HepG2 (cell line): ENCODE measurements at regions not wholly inside any gene's neighbourhood (a gene's known extent, or its start where the extent isn't known, plus 50 kb on each side); places are given as distances from the start of the nearest gene placed in this dataset.

Experiments
- ATAC-seq: fragments of 200-7000 bp; cut with Tn5 transposase; 3 replicates; pipeline ENCODE4 v1.9.1; 2020; ENCODE audit warnings: mild to moderate bottlenecking, moderate library complexity
- BruUV-seq: library from RNA; stranded (reverse); fragments of 400-500 nt; replicated peaks from 2 replicates; lab custom pipeline; 2021; lab: Mats Ljungman, UMichigan
- CTCF ChIA-PET: fragments of 300-600 bp; formaldehyde crosslinking; extraction: SDS; loops from one replicate; lab custom pipeline; 2021; ENCODE audit warnings: low total read pairs, inconsistent platforms, low intra/inter-chr PET ratio; lab: Yijun Ruan, JAX
- POLR2A ChIA-PET: fragments of 350-600 bp; sonication (Branson Sonifier 250); formaldehyde crosslinking; loops from one replicate; lab custom pipeline; 2020; ENCODE audit warnings: antibody characterized with exemption, inconsistent platforms; lab: Yijun Ruan, JAX
- DNase-seq: peaks from one replicate; pipeline ENCODE4 v3.0.0-alpha.2; 2015; ENCODE audit warnings: low spot score
- FAIRE-seq: peaks from 3 replicates; lab custom pipeline; 2011; peaks lifted over from hg19 to GRCh38; lab: Jason Lieb, UNC
- H2AFZ ChIP-seq: one replicate; pipeline ENCODE4 v1.6.1; 2011; ENCODE audit warnings: low read length, inconsistent platforms
- H3K27ac ChIP-seq: fragments of 300-600 bp; 3 replicates; pipeline ENCODE4 v1.8.0; 2011; ENCODE audit warnings: mixed run types, mild to moderate bottlenecking, mixed read lengths, low read length, inconsistent platforms; ENCODE audit not compliant: insufficient read depth; ENCODE audit errors: extremely low read length
- H3K27me3 ChIP-seq, 2 experiments: fragments of 200-600 bp in 1 of 2; 2 replicates in 1 of 2; 3 replicates in 1 of 2; pipeline versions ENCODE4 v1.6.0 to v1.8.0; 2011; ENCODE audit warnings: low read length in 2 of 2, mild to moderate bottlenecking in 2 of 2, moderate library complexity in 2 of 2, inconsistent platforms in 1 of 2; ENCODE audit not compliant: insufficient read depth in 2 of 2, control insufficient read depth in 1 of 2
- H3K36me3 ChIP-seq, 2 experiments: fragments of 200-600 bp in 1 of 2; replicated peaks in 1 of 2; 2 replicates in 1 of 2; 3 replicates in 1 of 2; pipeline versions ENCODE4 v1.5.1 to v1.8.0; 2011; ENCODE audit warnings: low read length in 2 of 2, inconsistent platforms in 1 of 2; ENCODE audit not compliant: insufficient read depth in 2 of 2, control insufficient read depth in 1 of 2
- H3K4me1 ChIP-seq: 2 replicates; pipeline ENCODE4 v1.5.1; 2012; ENCODE audit warnings: low read length, inconsistent platforms; ENCODE audit not compliant: insufficient read depth
- H3K4me2 ChIP-seq: 2 replicates; pipeline ENCODE4 v1.6.0; 2011; ENCODE audit warnings: low read depth, low read length, inconsistent platforms
- H3K4me3 ChIP-seq, 3 experiments: fragments of 200-600 bp in 1 of 3; sonication (generic), shearing (Covaris generic) in 1 of 3; replicated peaks in 1 of 3; 2 replicates each; pipeline ENCODE4 v1.5.1; 2011 to 2016; ENCODE audit warnings: low read length in 3 of 3, inconsistent platforms in 2 of 3, low read depth in 2 of 3, mild to moderate bottlenecking in 2 of 3, control low read depth in 1 of 3, mixed read lengths in 1 of 3; ENCODE audit not compliant: insufficient read depth in 1 of 3
- H3K79me2 ChIP-seq: one replicate; pipeline ENCODE4 v1.6.1; 2011; ENCODE audit warnings: low read length, inconsistent platforms; ENCODE audit not compliant: insufficient read depth
- H3K9ac ChIP-seq: 2 replicates; pipeline ENCODE4 v1.6.0; 2011; ENCODE audit warnings: mild to moderate bottlenecking, low read depth, low read length, inconsistent platforms; ENCODE audit not compliant: insufficient read depth
- H3K9me3 ChIP-seq: 2 replicates; pipeline ENCODE4 v1.5.1; 2012; ENCODE audit warnings: mild to moderate bottlenecking, low read length
- H4K20me1 ChIP-seq: 2 replicates; pipeline ENCODE4 v1.6.0; 2011; ENCODE audit warnings: inconsistent platforms, mild to moderate bottlenecking, low read length, moderate library complexity; ENCODE audit not compliant: insufficient read depth
- CEBPB ChIP-seq: IDR thresholded peaks from 2 replicates; pipeline ENCODE4 v1.6.1; 2011; ENCODE audit warnings: low read depth, low read length, improper control_type of control experiment, borderline replicate concordance
- PAX8 ChIP-seq: sonication (generic); formaldehyde crosslinking; IDR thresholded peaks from 2 replicates; pipeline ENCODE4 v1.8.0; 2022; ENCODE audit warnings: mild to moderate bottlenecking, missing genetic modification reagents, borderline replicate concordance
- PPARG ChIP-seq: conservative IDR thresholded peaks from 2 replicates; pipeline ENCODE4 v1.6.1; 2016; ENCODE audit warnings: missing biosample characterization, missing genetic modification reagents
- ZBTB21 ChIP-seq: sonication (generic); formaldehyde crosslinking; IDR thresholded peaks from 2 replicates; pipeline ENCODE4 v1.4.0; 2020; ENCODE audit warnings: missing genetic modification reagents
- ZBTB42 ChIP-seq: sonication (generic); formaldehyde crosslinking; IDR thresholded peaks from 2 replicates; pipeline ENCODE4 v1.5.0; 2020; ENCODE audit warnings: mild to moderate bottlenecking, missing genetic modification reagents
- ZNF567 ChIP-seq: sonication (generic); formaldehyde crosslinking; IDR thresholded peaks from 2 replicates; pipeline ENCODE4 v1.8.1; 2023; ENCODE audit warnings: mild to moderate bottlenecking, missing genetic modification reagents, borderline replicate concordance
- ZNF772 ChIP-seq: sonication (generic); formaldehyde crosslinking; IDR thresholded peaks from 2 replicates; pipeline ENCODE4 v1.5.0; 2020; ENCODE audit warnings: mild to moderate bottlenecking, missing genetic modification reagents
- WGBS: methylation state at CpG from one replicate; pipeline ENCODE4 v1.1.6; 2017; ENCODE audit warnings: low lambda C conversion rate; 5-methylcytosine and 5-hydroxymethylcytosine counted together
- in situ Hi-C: cut with HindIII; loops from 2 replicates; pipeline ENCODE4 v1.10.0; 2017; ENCODE audit warnings: low pct_unique_long_range_greater_than_20kb; ENCODE audit not compliant: extremely low pct_ligation_motif_present
- intact Hi-C: fragments of 100-400 bp; cut with micrococcal nuclease; formaldehyde crosslinking; loops from one replicate; pipeline ENCODE4 v1.10.0; 2022; ENCODE audit not compliant: unreplicated experiment
- TF ChIP-seq, protein P1 (sequence below): sonication (generic); formaldehyde crosslinking; IDR thresholded peaks from 2 replicates; pipeline ENCODE4; 2020; ENCODE audit warnings: missing genetic modification reagents, mild to moderate bottlenecking, borderline replicate concordance
- TF ChIP-seq, protein P2 (sequence below): IDR thresholded peaks from 2 replicates; pipeline ENCODE4 v1.6.1; 2016
- TF ChIP-seq, protein P3 (sequence below): sonication (generic); formaldehyde crosslinking; IDR thresholded peaks from 2 replicates; pipeline ENCODE4 v1.4.0; 2020; ENCODE audit warnings: low read depth, mild to moderate bottlenecking, missing genetic modification reagents

DNA sequence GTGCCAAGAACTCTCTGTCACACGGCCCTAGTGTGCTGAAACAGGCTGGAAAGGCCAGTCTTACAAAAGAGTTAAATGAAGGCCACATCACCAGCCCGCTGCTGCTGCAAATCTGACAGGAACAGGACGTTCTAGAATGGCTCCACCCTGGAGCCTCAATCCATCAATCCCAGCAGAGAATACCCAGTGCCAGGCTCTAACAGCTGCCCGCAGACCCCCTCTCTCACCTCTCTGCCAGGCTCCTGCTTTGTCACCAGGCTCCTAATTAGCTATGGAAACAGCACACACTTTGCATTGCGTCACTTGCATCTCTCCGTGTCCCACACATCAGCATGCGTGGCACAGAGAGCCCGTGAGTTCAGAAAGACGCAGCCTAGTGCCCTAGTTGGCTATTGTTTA lies 314.1 kb downstream of the FOXO1 start:
- WGBS: 60% methylated on average over 3 of the region's 9 CpGs
- H3K9me3 ChIP-seq: no peaks in the 10 kb centered on the region
- no peaks in the 10 kb centered on the region for H3K36me3 ChIP-seq
- DNase-seq: no peak
- no peaks in the 10 kb centered on the region for H3K27me3 ChIP-seq
- H4K20me1 ChIP-seq: no peaks in the 10 kb centered on the region
- intact Hi-C loops (no loop called here), in situ Hi-C loops (no loop called here)
- H3K4me2 ChIP-seq: peak overlapping the region; percentile 61
- ATAC-seq: peak; percentile 46
- peak; percentile 35; the same call in 1 of the 2 replicates for TF ChIP-seq CEBPB
- TF ChIP-seq, protein P1, sequence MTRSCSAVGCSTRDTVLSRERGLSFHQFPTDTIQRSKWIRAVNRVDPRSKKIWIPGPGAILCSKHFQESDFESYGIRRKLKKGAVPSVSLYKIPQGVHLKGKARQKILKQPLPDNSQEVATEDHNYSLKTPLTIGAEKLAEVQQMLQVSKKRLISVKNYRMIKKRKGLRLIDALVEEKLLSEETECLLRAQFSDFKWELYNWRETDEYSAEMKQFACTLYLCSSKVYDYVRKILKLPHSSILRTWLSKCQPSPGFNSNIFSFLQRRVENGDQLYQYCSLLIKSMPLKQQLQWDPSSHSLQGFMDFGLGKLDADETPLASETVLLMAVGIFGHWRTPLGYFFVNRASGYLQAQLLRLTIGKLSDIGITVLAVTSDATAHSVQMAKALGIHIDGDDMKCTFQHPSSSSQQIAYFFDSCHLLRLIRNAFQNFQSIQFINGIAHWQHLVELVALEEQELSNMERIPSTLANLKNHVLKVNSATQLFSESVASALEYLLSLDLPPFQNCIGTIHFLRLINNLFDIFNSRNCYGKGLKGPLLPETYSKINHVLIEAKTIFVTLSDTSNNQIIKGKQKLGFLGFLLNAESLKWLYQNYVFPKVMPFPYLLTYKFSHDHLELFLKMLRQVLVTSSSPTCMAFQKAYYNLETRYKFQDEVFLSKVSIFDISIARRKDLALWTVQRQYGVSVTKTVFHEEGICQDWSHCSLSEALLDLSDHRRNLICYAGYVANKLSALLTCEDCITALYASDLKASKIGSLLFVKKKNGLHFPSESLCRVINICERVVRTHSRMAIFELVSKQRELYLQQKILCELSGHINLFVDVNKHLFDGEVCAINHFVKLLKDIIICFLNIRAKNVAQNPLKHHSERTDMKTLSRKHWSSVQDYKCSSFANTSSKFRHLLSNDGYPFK (CRISPR knock-in tag): no peak
- peak overlapping the region; percentile 4 for H2AFZ ChIP-seq
- H3K79me2 ChIP-seq: no peaks in the 10 kb centered on the region
- H3K4me1 ChIP-seq: peaks cover 82% of the 10 kb centered on the region
- FAIRE-seq: no peak
- CTCF ChIA-PET: no interaction called here
- no TSS peak for BruUV-seq
- POLR2A ChIA-PET: interaction anchor here (1.1 kb wide), 1 partner anchor 16 kb away, joined by 3 read pairs; no protein-coding TSS in a partner anchor
- H3K4me3 ChIP-seq: 0 out of 6 replicates have a peak overlapping the region, but pooled peaks of 1 of the 3 experiments have one; percentile 35
- peak overlapping the region; percentile 33 for H3K9ac ChIP-seq
- peak overlapping the region; percentile 55 for H3K27ac ChIP-seq

DNA sequence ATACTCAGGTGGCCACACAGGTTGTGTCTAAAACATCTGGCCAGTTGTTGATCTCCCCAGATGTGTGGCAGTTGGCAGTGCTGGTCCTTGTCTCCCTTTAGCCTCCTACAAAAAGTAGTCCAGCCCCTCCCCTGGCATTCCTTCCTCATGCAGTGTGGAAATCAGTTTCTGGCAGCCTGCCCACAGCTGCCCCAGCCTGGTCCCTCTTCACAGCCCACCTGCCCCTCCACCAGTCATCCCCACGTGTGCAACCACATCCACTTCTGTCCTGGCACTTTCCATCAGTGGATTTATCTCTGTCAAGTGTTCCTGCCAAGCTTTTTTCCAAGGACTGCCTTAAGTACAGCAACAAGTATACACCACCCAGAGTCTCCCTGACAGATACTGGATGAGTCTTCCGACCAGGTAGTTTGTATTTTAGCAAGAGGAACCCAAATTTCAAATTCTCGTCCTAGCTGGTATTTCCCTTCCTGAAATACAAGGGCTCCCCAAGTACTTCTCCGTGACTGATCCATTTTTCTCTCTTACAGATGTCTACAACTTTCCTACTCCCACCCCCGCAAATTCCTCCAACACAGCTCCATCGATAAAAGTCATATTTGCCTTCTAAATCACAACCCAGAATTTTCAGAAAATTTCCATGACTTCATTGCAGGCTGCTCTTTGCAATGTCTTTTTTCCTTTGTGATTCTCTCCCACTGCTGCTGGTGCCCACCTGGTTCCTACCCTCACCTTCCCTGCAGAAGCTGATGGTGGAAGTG lies 313.5 kb downstream of the FOXO1 start:
- no peak for TF ChIP-seq ZNF772 (CRISPR knock-in tag)
- no peak for TF ChIP-seq ZBTB42
- TF ChIP-seq PPARG (CRISPR knock-in tag): no peak
- no peak for TF ChIP-seq PAX8
- TF ChIP-seq ZBTB21: no peak
- TF ChIP-seq, protein P2, sequence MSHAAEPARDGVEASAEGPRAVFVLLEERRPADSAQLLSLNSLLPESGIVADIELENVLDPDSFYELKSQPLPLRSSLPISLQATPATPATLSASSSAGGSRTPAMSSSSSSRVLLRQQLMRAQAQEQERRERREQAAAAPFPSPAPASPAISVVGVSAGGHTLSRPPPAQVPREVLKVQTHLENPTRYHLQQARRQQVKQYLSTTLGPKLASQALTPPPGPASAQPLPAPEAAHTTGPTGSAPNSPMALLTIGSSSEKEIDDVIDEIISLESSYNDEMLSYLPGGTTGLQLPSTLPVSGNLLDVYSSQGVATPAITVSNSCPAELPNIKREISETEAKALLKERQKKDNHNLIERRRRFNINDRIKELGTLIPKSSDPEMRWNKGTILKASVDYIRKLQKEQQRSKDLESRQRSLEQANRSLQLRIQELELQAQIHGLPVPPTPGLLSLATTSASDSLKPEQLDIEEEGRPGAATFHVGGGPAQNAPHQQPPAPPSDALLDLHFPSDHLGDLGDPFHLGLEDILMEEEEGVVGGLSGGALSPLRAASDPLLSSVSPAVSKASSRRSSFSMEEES: no peak
- no peak for TF ChIP-seq ZNF567
- TF ChIP-seq, protein P3, sequence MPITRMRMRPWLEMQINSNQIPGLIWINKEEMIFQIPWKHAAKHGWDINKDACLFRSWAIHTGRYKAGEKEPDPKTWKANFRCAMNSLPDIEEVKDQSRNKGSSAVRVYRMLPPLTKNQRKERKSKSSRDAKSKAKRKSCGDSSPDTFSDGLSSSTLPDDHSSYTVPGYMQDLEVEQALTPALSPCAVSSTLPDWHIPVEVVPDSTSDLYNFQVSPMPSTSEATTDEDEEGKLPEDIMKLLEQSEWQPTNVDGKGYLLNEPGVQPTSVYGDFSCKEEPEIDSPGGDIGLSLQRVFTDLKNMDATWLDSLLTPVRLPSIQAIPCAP (CRISPR knock-in tag): no peak
- Histone ChIP-seq H3K79me2 (no peaks in the 10 kb centered on the region), H3K4me1 (peaks cover 76% of the 10 kb centered on the region), H3K36me3 (no peaks in the 10 kb centered on the region), H3K9ac (no peak overlapping the region), H3K27me3 (no peaks in the 10 kb centered on the region), H3K4me3 (no peak overlapping the region), H3K4me2 (no peak overlapping the region), H2AFZ (no peak overlapping the region), H4K20me1 (no peaks in the 10 kb centered on the region), H3K9me3 (no peaks in the 10 kb centered on the region), H3K27ac (no peak overlapping the region)
- in situ Hi-C loops (no loop called here), intact Hi-C loops (no loop called here)
- CTCF ChIA-PET: no interaction called here
- FAIRE-seq (no peak), DNase-seq (no peak), ATAC-seq (no peak)
- BruUV-seq: no TSS peak
- WGBS: 77% methylated on average over 6 of the region's 6 CpGs
- POLR2A ChIA-PET: no interaction called here
